ENCODE measurements at regions not wholly inside any gene's neighbourhood (a gene's known extent, or its start where the extent isn't known, plus 50 kb on each side); places are given as distances from the start of the nearest gene placed in this dataset.

GRCh38 chr7:15914611-15915010 lies 228.1 kb upstream of the MEOX2 start:
- H3K9me3 Mint-ChIP-seq, result no peaks in the 10 kb centered on the region
- H3K4me1 Mint-ChIP-seq (ENCODE audit: low read depth), result peaks cover 31% of the 10 kb centered on the region
- no peak overlapping the region for H3K4me3 Mint-ChIP-seq
- no peak for DNase-seq
- no peaks in the 10 kb centered on the region for H3K36me3 Mint-ChIP-seq (ENCODE audit: low read depth)
- no peak for TF ChIP-seq CTCF (IDR thresholded peaks at IDR 0.05)
- no peaks in the 10 kb centered on the region; the same call in 1 of the 2 replicates for H3K27me3 Mint-ChIP-seq (ENCODE audit: insufficient read depth)
- no peak overlapping the region for H3K27ac Mint-ChIP-seq

GRCh38 chr7:15906436-15906835 lies 220.0 kb upstream of the MEOX2 start:
- DNase-seq, result no peak
- Mint-ChIP-seq H3K27me3 (ENCODE audit: insufficient read depth) (no peaks in the 10 kb centered on the region), H3K4me3 (no peak overlapping the region), H3K36me3 (ENCODE audit: low read depth) (no peaks in the 10 kb centered on the region), H3K9me3 (no peaks in the 10 kb centered on the region; the same call in 1 of the 2 replicates), H3K27ac (no peak overlapping the region), H3K4me1 (ENCODE audit: low read depth) (no peaks in the 10 kb centered on the region)
- no peak for TF ChIP-seq CTCF (IDR thresholded peaks at IDR 0.05)

GRCh38 chr7:15905251-15906040 lies 219.0 kb upstream of the MEOX2 start:
- Mint-ChIP-seq H3K27ac (no peak overlapping the region), H3K9me3 (no peaks in the 10 kb centered on the region; the same call in 1 of the 2 replicates), H3K27me3 (ENCODE audit: insufficient read depth) (no peaks in the 10 kb centered on the region), H3K4me3 (no peak overlapping the region), H3K36me3 (ENCODE audit: low read depth) (no peaks in the 10 kb centered on the region), H3K4me1 (ENCODE audit: low read depth) (peaks cover 5% of the 10 kb centered on the region; the same call in 1 of the 2 replicates)
- no peak for TF ChIP-seq CTCF (IDR thresholded peaks at IDR 0.05)
- no peak for DNase-seq

GRCh38 chr7:15891151-15891881 lies 204.8 kb upstream of the MEOX2 start:
- DNase-seq, result peak; percentile 32
- Mint-ChIP-seq H3K27ac (peak overlapping the region; percentile 18; the same call in 1 of the 2 replicates), H3K4me3 (no peak overlapping the region; the same call in 1 of the 2 replicates), H3K27me3 (ENCODE audit: insufficient read depth) (no peaks in the 10 kb centered on the region), H3K4me1 (ENCODE audit: low read depth) (peaks cover 17% of the 10 kb centered on the region), H3K36me3 (ENCODE audit: low read depth) (no peaks in the 10 kb centered on the region), H3K9me3 (no peaks in the 10 kb centered on the region)
- TF ChIP-seq CTCF (IDR thresholded peaks at IDR 0.05), result no peak

GRCh38 chr7:15889507-15889906 lies 203.0 kb upstream of the MEOX2 start:
- H3K4me1 Mint-ChIP-seq (ENCODE audit: low read depth), result peaks cover 17% of the 10 kb centered on the region
- no peaks in the 10 kb centered on the region for H3K9me3 Mint-ChIP-seq
- no peaks in the 10 kb centered on the region for H3K36me3 Mint-ChIP-seq (ENCODE audit: low read depth)
- no peaks in the 10 kb centered on the region for H3K27me3 Mint-ChIP-seq (ENCODE audit: insufficient read depth)
- no peak overlapping the region for H3K27ac Mint-ChIP-seq
- DNase-seq, result peak; percentile 28
- H3K4me3 Mint-ChIP-seq, result no peak overlapping the region
- TF ChIP-seq CTCF (IDR thresholded peaks at IDR 0.05), result peak; percentile 69

Data from HFFc6 (cell line).